ENCODE measurements at regions not wholly inside any gene's neighbourhood (a gene's known extent, or its start where the extent isn't known, plus 50 kb on each side); places are given as distances from the start of the nearest gene placed in this dataset.

DNA sequence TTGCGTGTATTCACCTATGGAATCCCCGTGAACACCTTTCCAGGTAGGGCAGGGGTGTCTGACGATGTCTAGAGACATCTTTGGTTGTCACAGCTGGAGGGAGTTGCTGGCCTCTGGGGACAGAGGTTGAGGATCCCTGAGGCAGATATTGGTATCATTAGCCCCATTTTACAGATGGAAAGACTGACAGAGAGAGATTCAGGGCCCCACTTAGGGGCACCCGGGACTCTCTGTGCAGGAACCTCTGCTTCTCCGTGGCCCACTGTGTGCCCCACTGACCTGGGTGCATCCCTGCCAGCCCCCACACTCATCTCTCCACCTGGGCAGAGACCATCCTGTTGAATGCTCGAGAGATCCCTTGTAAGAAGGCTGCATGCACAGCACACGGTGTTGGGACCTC, 111.2 kb downstream of the EDN3 start:
- no peaks in the 10 kb centered on the region for H3K36me3 ChIP-seq (replicated peaks in 1 of 2)
- peaks cover 4% of the 10 kb centered on the region for H3K27me3 ChIP-seq

DNA sequence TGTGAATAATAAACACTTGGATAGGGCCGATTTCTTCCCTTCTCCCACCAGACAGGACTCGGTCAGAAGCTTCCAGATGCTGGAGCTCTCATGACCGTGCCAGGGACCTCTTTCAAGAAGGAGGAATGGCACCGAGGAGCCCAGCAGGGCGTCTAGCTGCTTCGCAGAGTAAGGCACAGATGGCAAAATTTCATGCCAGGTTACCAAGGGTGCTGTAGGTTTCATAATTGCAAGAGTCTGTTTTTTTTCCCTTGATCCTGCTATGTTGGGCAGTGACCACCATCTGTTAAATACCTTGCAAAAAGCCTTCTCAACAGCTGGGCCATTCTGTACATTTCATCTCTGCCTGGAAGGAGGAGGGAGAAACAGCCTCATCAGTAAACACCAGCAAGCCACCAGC, 111.8 kb downstream of the EDN3 start:
- no peak overlapping the region for H3K4me3 ChIP-seq
- no peaks in the 10 kb centered on the region for H3K4me1 ChIP-seq (replicated peaks in 1 of 2)
- TF ChIP-seq, protein P1, sequence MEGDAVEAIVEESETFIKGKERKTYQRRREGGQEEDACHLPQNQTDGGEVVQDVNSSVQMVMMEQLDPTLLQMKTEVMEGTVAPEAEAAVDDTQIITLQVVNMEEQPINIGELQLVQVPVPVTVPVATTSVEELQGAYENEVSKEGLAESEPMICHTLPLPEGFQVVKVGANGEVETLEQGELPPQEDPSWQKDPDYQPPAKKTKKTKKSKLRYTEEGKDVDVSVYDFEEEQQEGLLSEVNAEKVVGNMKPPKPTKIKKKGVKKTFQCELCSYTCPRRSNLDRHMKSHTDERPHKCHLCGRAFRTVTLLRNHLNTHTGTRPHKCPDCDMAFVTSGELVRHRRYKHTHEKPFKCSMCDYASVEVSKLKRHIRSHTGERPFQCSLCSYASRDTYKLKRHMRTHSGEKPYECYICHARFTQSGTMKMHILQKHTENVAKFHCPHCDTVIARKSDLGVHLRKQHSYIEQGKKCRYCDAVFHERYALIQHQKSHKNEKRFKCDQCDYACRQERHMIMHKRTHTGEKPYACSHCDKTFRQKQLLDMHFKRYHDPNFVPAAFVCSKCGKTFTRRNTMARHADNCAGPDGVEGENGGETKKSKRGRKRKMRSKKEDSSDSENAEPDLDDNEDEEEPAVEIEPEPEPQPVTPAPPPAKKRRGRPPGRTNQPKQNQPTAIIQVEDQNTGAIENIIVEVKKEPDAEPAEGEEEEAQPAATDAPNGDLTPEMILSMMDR (IDR thresholded peaks at IDR 0.05), result no peak
- TF ChIP-seq POLR2A (IDR thresholded peaks at IDR 0.05), result no peak
- no peak overlapping the region for H3K27ac ChIP-seq
- no peak for DNase-seq
- 75 to 87% (median 80%) methylated on average over 6 of the region's 6 CpGs for WGBS, 4 donors
- no peaks in the 10 kb centered on the region for H3K9me3 ChIP-seq (replicated peaks in 1 of 3)
- intact Hi-C loops (cut with DNase I), result no loop called here
- no peaks in the 10 kb centered on the region for H3K36me3 ChIP-seq (replicated peaks in 1 of 2)
- peaks cover 4% of the 10 kb centered on the region for H3K27me3 ChIP-seq

More for the DNA sequence above, 111.2 kb downstream of the EDN3 start:
- no peaks in the 10 kb centered on the region for H3K9me3 ChIP-seq (replicated peaks in 1 of 3)
- no peak for TF ChIP-seq POLR2A (IDR thresholded peaks at IDR 0.05)
- TF ChIP-seq, protein P1 (IDR thresholded peaks at IDR 0.05), result no peak
- no peaks in the 10 kb centered on the region for H3K4me1 ChIP-seq (replicated peaks in 1 of 2)
- H3K27ac ChIP-seq, result no peak overlapping the region
- intact Hi-C loops (cut with DNase I), result no loop called here
- DNase-seq, result no peak
- WGBS, 4 donors, result 73 to 79% (median 78%) methylated on average over 5 to 7 of the region's 7 CpGs
- no peak overlapping the region for H3K4me3 ChIP-seq

DNA sequence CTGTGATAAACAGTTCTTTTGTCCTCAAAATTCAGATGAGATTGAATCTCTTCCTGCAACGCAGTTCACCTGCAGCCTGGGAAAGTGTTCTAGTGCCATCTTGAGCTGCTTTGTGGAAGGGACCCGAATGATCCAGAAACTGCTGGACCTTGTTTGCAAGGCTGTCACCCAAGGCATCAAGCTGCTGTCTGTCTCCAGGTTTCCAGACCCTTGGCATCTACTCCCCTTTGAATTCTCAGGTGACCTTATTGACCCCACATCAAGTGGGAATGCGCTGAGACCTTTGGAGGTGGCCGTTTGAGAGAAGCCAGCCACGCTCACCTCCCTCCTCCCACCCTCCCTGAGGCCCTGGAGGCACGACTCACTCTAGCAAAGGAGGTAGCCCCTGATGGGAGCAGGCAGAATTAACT, 112.5 kb downstream of the EDN3 start:
- 48 to 71% (median 67%) methylated on average over 2 to 6 of the region's 6 CpGs for WGBS, 4 donors
- H3K4me3 ChIP-seq, result no peak overlapping the region
- peaks cover 4% of the 10 kb centered on the region for H3K27me3 ChIP-seq
- no peaks in the 10 kb centered on the region for H3K36me3 ChIP-seq (replicated peaks in 1 of 2)
- peak overlapping the region in 1 of 5 donors; percentile 41 for H3K27ac ChIP-seq
- intact Hi-C loops (cut with DNase I), result no loop called here
- no peaks in the 10 kb centered on the region for H3K9me3 ChIP-seq (replicated peaks in 1 of 3)
- TF ChIP-seq POLR2A (IDR thresholded peaks at IDR 0.05), result no peak
- TF ChIP-seq, protein P1 (IDR thresholded peaks at IDR 0.05), result no peak
- no peak for DNase-seq
- no peaks in the 10 kb centered on the region for H3K4me1 ChIP-seq (replicated peaks in 1 of 2)

DNA sequence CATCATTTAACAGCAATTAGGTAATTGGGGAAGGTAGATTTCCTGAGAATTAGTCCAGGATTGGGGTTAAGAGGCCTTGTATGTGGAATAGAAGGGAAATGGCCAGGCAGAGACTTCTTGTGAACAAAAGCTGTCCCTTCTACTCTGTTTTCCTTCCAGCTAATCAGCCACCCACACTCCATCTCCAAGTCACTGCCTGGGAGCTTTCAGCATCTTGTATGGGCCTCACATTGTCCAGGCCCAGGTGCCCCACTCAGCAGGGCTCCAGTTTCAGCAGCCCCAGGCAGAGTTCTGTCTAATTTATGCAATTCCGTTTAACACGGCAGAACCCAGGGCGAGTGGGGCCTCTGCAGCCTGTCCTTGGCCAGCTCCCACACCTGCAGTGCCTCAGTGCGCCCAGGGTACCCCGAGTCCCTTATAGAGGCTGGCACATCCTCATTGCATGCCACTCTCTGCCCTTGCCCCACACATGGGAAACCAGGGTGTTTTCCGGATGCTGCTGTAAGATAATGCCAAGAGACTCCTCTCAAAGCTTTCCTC, 113.0 kb downstream of the EDN3 start:
- TF ChIP-seq, protein P1 (IDR thresholded peaks at IDR 0.05), result no peak
- no peak for TF ChIP-seq POLR2A (IDR thresholded peaks at IDR 0.05)
- no peaks in the 10 kb centered on the region for H3K4me1 ChIP-seq (replicated peaks in 1 of 2)
- DNase-seq, result no peak
- H3K4me3 ChIP-seq, result no peak overlapping the region
- peaks cover 4% of the 10 kb centered on the region for H3K27me3 ChIP-seq
- H3K27ac ChIP-seq, result peak overlapping the region in 1 of 5 donors; percentile 41
- no peaks in the 10 kb centered on the region for H3K9me3 ChIP-seq (replicated peaks in 1 of 3)
- intact Hi-C loops (cut with DNase I), result no loop called here
- H3K36me3 ChIP-seq (replicated peaks in 1 of 2), result no peaks in the 10 kb centered on the region
- WGBS, 4 donors, result 72 to 83% (median 77%) methylated on average over 3 to 6 of the region's 6 CpGs
